HAP-1 (cell line): ENCODE measurements at regions not wholly inside any gene's neighbourhood (a gene's known extent, or its start where the extent isn't known, plus 50 kb on each side); places are given as distances from the start of the nearest gene placed in this dataset.

Experiments used
- DNase-seq, 2 experiments: peaks; one replicate each; pipeline ENCODE4 v3.0.0-alpha.2; 2016 to 2020; ENCODE audit warnings: low spot score in 2 of 2
- H3K27me3 ChIP-seq: fragments of 250-450 bp; sonication (Bioruptor Pico); 2 replicates; pipeline ENCODE4 v1.5.1; 2020; ENCODE audit warnings: low read depth, mild to moderate bottlenecking, moderate library complexity
- H3K36me3 ChIP-seq: fragments of 250-450 bp; sonication (Bioruptor Pico); replicated peaks from 2 replicates; pipeline ENCODE4 v1.5.1; 2020; ENCODE audit warnings: mild to moderate bottlenecking
- H3K4me1 ChIP-seq: fragments of 250-450 bp; sonication (Bioruptor Pico); 2 replicates; pipeline ENCODE4 v1.5.1; 2020; ENCODE audit warnings: mild to moderate bottlenecking
- H3K4me3 ChIP-seq: fragments of 250-450 bp; sonication (Bioruptor Pico); 2 replicates; pipeline ENCODE4 v1.5.1; 2020; ENCODE audit warnings: mild to moderate bottlenecking, moderate library complexity
- H3K9me3 ChIP-seq: fragments of 250-450 bp; sonication (Bioruptor Pico); 2 replicates; pipeline ENCODE4 v1.5.1; 2020; ENCODE audit warnings: mild to moderate bottlenecking, moderate library complexity
- in situ Hi-C: fragments of 300-500 bp; cut with MboI; formaldehyde crosslinking; loops from 3 replicates; pipeline ENCODE4 v1.14.3; 2020; ENCODE audit warnings: low sequenced_read_pairs, inconsistent platforms, mixed read lengths

GRCh38 chr16:73549984-73550631 lies 502.2 kb upstream of the ZFHX3 start:
- H3K4me1 ChIP-seq, result peaks cover 6% of the 10 kb centered on the region
- no peak overlapping the region for H3K4me3 ChIP-seq
- H3K27me3 ChIP-seq, result peaks cover 19% of the 10 kb centered on the region
- no peaks in the 10 kb centered on the region for H3K9me3 ChIP-seq
- in situ Hi-C loops, result no loop called here
- no peak for DNase-seq
- no peaks in the 10 kb centered on the region for H3K36me3 ChIP-seq

GRCh38 chr16:73547552-73548403 lies 499.9 kb upstream of the ZFHX3 start:
- Histone ChIP-seq H3K4me1 (peaks cover 6% of the 10 kb centered on the region), H3K36me3 (no peaks in the 10 kb centered on the region), H3K9me3 (no peaks in the 10 kb centered on the region), H3K27me3 (peaks cover 23% of the 10 kb centered on the region), H3K4me3 (no peak overlapping the region)
- DNase-seq, result no peak
- in situ Hi-C loops, result no loop called here

GRCh38 chr16:73546341-73546845 lies 498.5 kb upstream of the ZFHX3 start:
- Histone ChIP-seq H3K36me3 (no peaks in the 10 kb centered on the region), H3K9me3 (no peaks in the 10 kb centered on the region), H3K27me3 (peaks cover 23% of the 10 kb centered on the region), H3K4me3 (no peak overlapping the region), H3K4me1 (peaks cover 6% of the 10 kb centered on the region)
- in situ Hi-C loops, result no loop called here
- DNase-seq, result no peak

- no peak for DNase-seq
- peaks cover 23% of the 10 kb centered on the region for H3K27me3 ChIP-seq
- H3K36me3 ChIP-seq, result no peaks in the 10 kb centered on the region
- H3K9me3 ChIP-seq, result no peaks in the 10 kb centered on the region
- no peak overlapping the region for H3K4me3 ChIP-seq
- peaks cover 6% of the 10 kb centered on the region for H3K4me1 ChIP-seq
- in situ Hi-C loops, result no loop called here
These were observed 497.8 kb upstream of the ZFHX3 start for GRCh38 chr16:73545755-73546154.

- DNase-seq, result no peak
- Histone ChIP-seq H3K27me3 (peaks cover 23% of the 10 kb centered on the region), H3K4me3 (no peak overlapping the region), H3K4me1 (peaks cover 6% of the 10 kb centered on the region), H3K9me3 (no peaks in the 10 kb centered on the region), H3K36me3 (no peaks in the 10 kb centered on the region)
- in situ Hi-C loops, result no loop called here
These were observed 497.4 kb upstream of the ZFHX3 start for GRCh38 chr16:73545290-73545689.

GRCh38 chr16:73544826-73545225 lies 496.9 kb upstream of the ZFHX3 start:
- no peaks in the 10 kb centered on the region for H3K36me3 ChIP-seq
- DNase-seq, result no peak
- in situ Hi-C loops, result no loop called here
- peaks cover 23% of the 10 kb centered on the region for H3K27me3 ChIP-seq
- no peak overlapping the region for H3K4me3 ChIP-seq
- peaks cover 6% of the 10 kb centered on the region for H3K4me1 ChIP-seq
- no peaks in the 10 kb centered on the region for H3K9me3 ChIP-seq

GRCh38 chr16:73543970-73544599 lies 496.2 kb upstream of the ZFHX3 start:
- H3K4me3 ChIP-seq, result no peak overlapping the region
- no peaks in the 10 kb centered on the region for H3K9me3 ChIP-seq
- in situ Hi-C loops, result no loop called here
- peaks cover 23% of the 10 kb centered on the region for H3K27me3 ChIP-seq
- H3K4me1 ChIP-seq, result peaks cover 6% of the 10 kb centered on the region
- no peak for DNase-seq
- no peaks in the 10 kb centered on the region for H3K36me3 ChIP-seq

- peaks cover 23% of the 10 kb centered on the region for H3K27me3 ChIP-seq
- no peak for DNase-seq
- no peaks in the 10 kb centered on the region for H3K9me3 ChIP-seq
- no peak overlapping the region for H3K4me3 ChIP-seq
- peaks cover 2% of the 10 kb centered on the region for H3K4me1 ChIP-seq
- no peaks in the 10 kb centered on the region for H3K36me3 ChIP-seq
- in situ Hi-C loops, result no loop called here
These were observed 495.5 kb upstream of the ZFHX3 start for GRCh38 chr16:73543331-73543969.

GRCh38 chr16:73542885-73543284 lies 495.0 kb upstream of the ZFHX3 start:
- no peaks in the 10 kb centered on the region for H3K9me3 ChIP-seq
- no peaks in the 10 kb centered on the region for H3K36me3 ChIP-seq
- H3K4me1 ChIP-seq, result no peaks in the 10 kb centered on the region; the same call in 1 of the 2 replicates
- in situ Hi-C loops, result no loop called here
- no peak overlapping the region for H3K4me3 ChIP-seq
- peaks cover 22% of the 10 kb centered on the region for H3K27me3 ChIP-seq
- DNase-seq, result no peak

- Histone ChIP-seq H3K9me3 (no peaks in the 10 kb centered on the region), H3K27me3 (0 out of 2 replicates have a peak, but pooled peaks cover 2% of the 10 kb centered on the region), H3K36me3 (no peaks in the 10 kb centered on the region), H3K4me3 (no peak overlapping the region), H3K4me1 (no peaks in the 10 kb centered on the region)
- no peak for DNase-seq
- in situ Hi-C loops, result no loop called here
These were observed 490.0 kb upstream of the ZFHX3 start for GRCh38 chr16:73537921-73538320.

GRCh38 chr16:73536931-73537330 lies 489.0 kb upstream of the ZFHX3 start:
- Histone ChIP-seq H3K9me3 (no peaks in the 10 kb centered on the region), H3K4me3 (no peak overlapping the region), H3K4me1 (no peaks in the 10 kb centered on the region), H3K27me3 (0 out of 2 replicates have a peak, but pooled peaks cover 2% of the 10 kb centered on the region), H3K36me3 (no peaks in the 10 kb centered on the region)
- in situ Hi-C loops, result no loop called here
- no peak for DNase-seq

- in situ Hi-C loops, result no loop called here
- no peak for DNase-seq
- H3K4me3 ChIP-seq, result no peak overlapping the region
- no peaks in the 10 kb centered on the region for H3K27me3 ChIP-seq
- no peaks in the 10 kb centered on the region for H3K9me3 ChIP-seq
- no peaks in the 10 kb centered on the region for H3K4me1 ChIP-seq
- no peaks in the 10 kb centered on the region for H3K36me3 ChIP-seq
These were observed 483.1 kb upstream of the ZFHX3 start for GRCh38 chr16:73531021-73531420.

GRCh38 chr16:73530529-73530928 lies 482.6 kb upstream of the ZFHX3 start:
- no peaks in the 10 kb centered on the region for H3K4me1 ChIP-seq
- no peak overlapping the region for H3K4me3 ChIP-seq
- no peaks in the 10 kb centered on the region for H3K27me3 ChIP-seq
- H3K9me3 ChIP-seq, result no peaks in the 10 kb centered on the region
- DNase-seq, result no peak
- in situ Hi-C loops, result no loop called here
- H3K36me3 ChIP-seq, result no peaks in the 10 kb centered on the region
